Upper lobe of left lung (tissue), 4 donors: ENCODE measurements at regions not wholly inside any gene's neighbourhood (a gene's known extent, or its start where the extent isn't known, plus 50 kb on each side); places are given as distances from the start of the nearest gene placed in this dataset.

ENCODE experiments used
- CTCF ChIP-seq, 6 experiments: fragments of 450-650 bp in 4 of 6; fragments of 200-600 bp in 2 of 6; sonication (generic) in 2 of 6; IDR thresholded peaks; one replicate each; pipeline ENCODE4 v1.5.1; 2016 to 2019; ENCODE audit warnings: antibody characterized with exemption in 6 of 6
- POLR2A ChIP-seq, 4 donors: fragments of 450-650 bp; IDR thresholded peaks; one replicate each; pipeline ENCODE4 v1.5.1; 2016 to 2017; ENCODE audit warnings: antibody characterized with exemption in 4 of 4, mild to moderate bottlenecking in 2 of 4
- POLR2AphosphoS5 ChIP-seq, 2 donors: sonication (generic); formaldehyde crosslinking; IDR thresholded peaks; one replicate each; pipeline ENCODE4 v1.5.1; 2017; ENCODE audit warnings: antibody characterized with exemption in 2 of 2

GRCh38 chr6:120279466-120280167 is 930.1 kb upstream of the MAN1A1 start:
- TF ChIP-seq POLR2AphosphoS5 (IDR thresholded peaks at IDR 0.05) = no peak
- no peak for TF ChIP-seq CTCF (IDR thresholded peaks at IDR 0.05)
- TF ChIP-seq POLR2A (IDR thresholded peaks at IDR 0.05) = no peak
